Parathyroid adenoma (tissue), 2 donors: ENCODE measurements at regions not wholly inside any gene's neighbourhood (a gene's known extent, or its start where the extent isn't known, plus 50 kb on each side); places are given as distances from the start of the nearest gene placed in this dataset.

Experiments
- H2AFZ ChIP-seq: fragments of 300-600 bp; sonication (generic); one replicate; pipeline ENCODE4 v1.7.0; 2017; ENCODE audit warnings: antibody characterized with exemption, mild to moderate bottlenecking
- H3K27ac ChIP-seq: fragments of 300-600 bp; sonication (generic); one replicate; pipeline ENCODE4 v1.7.0; 2017
- H3K27me3 ChIP-seq: fragments of 300-600 bp; sonication (generic); one replicate; pipeline ENCODE4 v1.7.0; 2017; ENCODE audit warnings: low read length; ENCODE audit not compliant: control insufficient read depth, insufficient read depth
- H3K36me3 ChIP-seq: fragments of 300-600 bp; sonication (generic); one replicate; pipeline ENCODE4 v1.7.0; 2017; ENCODE audit warnings: low read length; ENCODE audit not compliant: control insufficient read depth, insufficient read depth
- H3K4me1 ChIP-seq: fragments of 300-600 bp; sonication (generic); one replicate; pipeline ENCODE4 v1.7.0; 2017; ENCODE audit warnings: control low read depth
- H3K4me2 ChIP-seq: fragments of 300-600 bp; sonication (generic); one replicate; pipeline ENCODE4 v1.7.0; 2017; ENCODE audit warnings: low read length
- H3K4me3 ChIP-seq: fragments of 300-600 bp; sonication (generic); one replicate; pipeline ENCODE4 v1.7.0; 2017; ENCODE audit warnings: low read depth, low read length
- H3K79me2 ChIP-seq: fragments of 300-600 bp; sonication (generic); one replicate; pipeline ENCODE4 v1.7.0; 2017; ENCODE audit warnings: control low read depth
- H3K9ac ChIP-seq: fragments of 300-600 bp; sonication (generic); one replicate; pipeline ENCODE4 v1.7.0; 2017; ENCODE audit warnings: mild to moderate bottlenecking
- H3K9me3 ChIP-seq: fragments of 300-600 bp; sonication (generic); one replicate; pipeline ENCODE4 v1.7.0; 2017; ENCODE audit warnings: low read length; ENCODE audit not compliant: control insufficient read depth
- CTCF ChIP-seq: fragments of 300-600 bp; sonication (generic); IDR thresholded peaks from one replicate; pipeline ENCODE4 v1.7.0; 2017; ENCODE audit warnings: antibody characterized with exemption, mild to moderate bottlenecking
- donor health status: primary hyperparathyroidism.

- Histone ChIP-seq H3K4me1 (no peaks in the 10 kb centered on the region), H2AFZ (no peak overlapping the region), H3K9ac (no peak overlapping the region), H3K27me3 (no peaks in the 10 kb centered on the region), H3K27ac (no peak overlapping the region), H3K36me3 (no peaks in the 10 kb centered on the region), H3K9me3 (no peaks in the 10 kb centered on the region), H3K79me2 (no peaks in the 10 kb centered on the region), H3K4me2 (no peak overlapping the region), H3K4me3 (no peak overlapping the region)
- TF ChIP-seq CTCF, result no peak
Measured at GRCh38 chr9:86809759-86810367, 137.4 kb downstream of the GAS1 start.

- no peak for TF ChIP-seq CTCF
- no peaks in the 10 kb centered on the region for H3K27me3 ChIP-seq
- no peak overlapping the region for H3K9ac ChIP-seq
- no peak overlapping the region for H3K4me2 ChIP-seq
- H3K4me3 ChIP-seq, result no peak overlapping the region
- H3K36me3 ChIP-seq, result no peaks in the 10 kb centered on the region
- H3K27ac ChIP-seq, result no peak overlapping the region
- no peak overlapping the region for H2AFZ ChIP-seq
- H3K9me3 ChIP-seq, result no peaks in the 10 kb centered on the region
- no peaks in the 10 kb centered on the region for H3K79me2 ChIP-seq
- no peaks in the 10 kb centered on the region for H3K4me1 ChIP-seq
Measured at GRCh38 chr9:86809151-86809550, 138.2 kb downstream of the GAS1 start.

GRCh38 chr9:86807367-86807976 lies 139.8 kb downstream of the GAS1 start:
- Histone ChIP-seq H3K9me3 (no peaks in the 10 kb centered on the region), H3K27ac (no peak overlapping the region), H3K27me3 (no peaks in the 10 kb centered on the region), H2AFZ (no peak overlapping the region), H3K36me3 (no peaks in the 10 kb centered on the region), H3K79me2 (no peaks in the 10 kb centered on the region), H3K4me1 (no peaks in the 10 kb centered on the region), H3K4me2 (no peak overlapping the region), H3K4me3 (no peak overlapping the region), H3K9ac (no peak overlapping the region)
- no peak for TF ChIP-seq CTCF

- no peak for TF ChIP-seq CTCF
- H3K9ac ChIP-seq, result no peak overlapping the region
- no peaks in the 10 kb centered on the region for H3K9me3 ChIP-seq
- no peak overlapping the region for H3K4me2 ChIP-seq
- no peaks in the 10 kb centered on the region for H3K4me1 ChIP-seq
- no peaks in the 10 kb centered on the region for H3K79me2 ChIP-seq
- no peak overlapping the region for H2AFZ ChIP-seq
- H3K36me3 ChIP-seq, result no peaks in the 10 kb centered on the region
- H3K4me3 ChIP-seq, result no peak overlapping the region
- no peak overlapping the region for H3K27ac ChIP-seq
- H3K27me3 ChIP-seq, result no peaks in the 10 kb centered on the region
Measured at GRCh38 chr9:86804011-86804410, 143.3 kb downstream of the GAS1 start.
